ENCODE measurements at regions not wholly inside any gene's neighbourhood (a gene's known extent, or its start where the extent isn't known, plus 50 kb on each side); places are given as distances from the start of the nearest gene placed in this dataset.

DNA sequence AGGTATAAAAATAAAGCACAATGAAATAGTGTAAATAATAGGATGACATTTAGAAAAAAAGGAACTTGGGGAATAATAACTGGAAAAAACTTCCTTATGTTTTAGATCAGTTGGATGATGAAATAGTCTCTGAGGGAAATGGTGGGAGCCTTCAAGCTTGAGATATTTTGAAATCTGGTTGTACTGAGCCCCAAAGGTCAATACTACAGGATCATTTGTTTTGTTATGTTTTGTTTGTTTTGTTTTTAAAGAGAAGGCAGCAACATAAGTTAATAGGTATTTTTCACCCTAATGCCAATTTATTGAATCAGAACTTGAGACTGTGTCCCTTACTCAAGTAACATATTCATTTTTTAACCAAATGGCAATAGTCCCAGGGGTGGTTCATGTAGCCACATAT lies 393.1 kb downstream of the ETS1 start:
- TF ChIP-seq SUZ12 (IDR thresholded peaks at IDR 0.05; ENCODE audit: extremely low read depth, insufficient read depth, insufficient read length) (no peak), ZNF274 (IDR thresholded peaks at IDR 0.05; ENCODE audit: low read depth, low read length) (no peak)
